SK-N-MC (cell line): ENCODE measurements at regions not wholly inside any gene's neighbourhood (a gene's known extent, or its start where the extent isn't known, plus 50 kb on each side); places are given as distances from the start of the nearest gene placed in this dataset.

ENCODE experiments used
- EZH2 ChIP-seq: fragments of 200-600 bp; sonication (generic); IDR thresholded peaks from one replicate; pipeline ENCODE4 v1.6.1; 2017; ENCODE audit warnings: antibody characterized with exemption
- FOXP2 ChIP-seq: optimal IDR thresholded peaks from 2 replicates; pipeline ENCODE3; 2011; ENCODE audit warnings: mild to moderate bottlenecking, moderate library complexity; ENCODE audit not compliant: insufficient read depth; ENCODE audit errors: extremely low read length, control extremely low read depth
- POLR2AphosphoS5 ChIP-seq: IDR thresholded peaks from 2 replicates; pipeline ENCODE4 v1.6.1; 2012; ENCODE audit warnings: mild to moderate bottlenecking, low read depth, low read length, borderline replicate concordance

DNA sequence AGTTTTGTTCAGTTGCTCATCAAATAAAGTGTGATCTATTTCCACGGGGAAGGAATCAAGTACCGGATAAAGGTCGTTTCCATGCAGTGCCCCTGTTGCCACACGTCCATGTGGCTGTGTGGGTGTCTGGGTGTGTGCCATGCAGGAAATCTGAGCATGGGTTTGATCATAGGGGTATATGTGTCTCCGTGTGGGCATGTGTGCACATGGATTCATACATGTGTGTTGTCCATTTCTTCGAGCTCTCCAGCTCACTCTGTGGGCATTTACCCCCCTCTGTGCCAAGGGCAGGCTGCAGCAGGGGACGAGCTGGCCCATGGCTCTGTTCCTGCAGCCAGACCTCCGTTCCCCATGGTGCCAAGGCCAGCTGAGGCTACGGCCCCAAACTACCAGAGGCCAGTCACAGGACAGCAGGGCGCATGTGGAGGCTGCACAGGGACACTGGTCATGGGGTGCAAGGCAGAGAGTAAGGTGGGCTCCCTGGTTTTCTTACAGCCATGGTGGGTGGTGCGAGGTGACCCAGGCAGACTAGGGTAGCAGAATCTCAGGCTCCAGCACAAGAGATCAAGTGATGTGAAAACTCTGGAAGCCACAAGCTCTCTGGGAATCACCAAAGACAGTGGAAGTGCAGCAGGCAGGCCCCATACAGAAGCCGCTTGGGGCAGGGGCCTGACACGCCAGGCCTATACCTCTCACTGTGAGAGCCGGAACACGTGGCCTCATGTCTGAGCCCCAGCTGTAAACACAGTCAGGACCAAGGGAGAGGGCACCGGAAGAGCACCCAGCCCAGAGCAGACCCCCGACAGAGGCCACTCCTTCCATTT lies 66.4 kb upstream of the RAB6C start:
- TF ChIP-seq FOXP2 (no peak), POLR2AphosphoS5 (no peak), EZH2 (no peak)
